Uterus (tissue), 3 donors: ENCODE measurements at regions not wholly inside any gene's neighbourhood (a gene's known extent, or its start where the extent isn't known, plus 50 kb on each side); places are given as distances from the start of the nearest gene placed in this dataset.

ENCODE experiments used
- DNase-seq, 2 donors: peaks; one replicate each; pipeline ENCODE4 v3.0.0-alpha.2; 2019 to 2020
- H3K27ac ChIP-seq, 2 donors: fragments of 200-600 bp; sonication (generic); 1 replicate in 1 of 2; 2 replicates in 1 of 2; pipeline ENCODE4 v1.5.1; 2016 to 2018
- H3K27me3 ChIP-seq, 2 donors: fragments of 200-600 bp; sonication (generic); one replicate each; pipeline ENCODE4 v1.5.1; 2018 to 2019; ENCODE audit warnings: control low read depth in 1 of 2
- H3K36me3 ChIP-seq, 2 donors: fragments of 200-600 bp; sonication (generic); one replicate each; pipeline ENCODE4 v1.5.1; 2019; ENCODE audit warnings: control low read depth in 1 of 2
- H3K4me1 ChIP-seq, 2 donors: fragments of 200-600 bp; sonication (generic); one replicate each; pipeline ENCODE4 v1.5.1; 2018 to 2019; ENCODE audit warnings: control low read depth in 1 of 2
- H3K4me3 ChIP-seq, 2 donors: fragments of 200-600 bp; sonication (generic); 1 replicate in 1 of 2; 2 replicates in 1 of 2; pipeline ENCODE4 v1.5.1; 2018 to 2019; ENCODE audit warnings: mild to moderate bottlenecking in 1 of 2
- H3K9me3 ChIP-seq, 2 donors: fragments of 200-600 bp; sonication (generic); one replicate each; pipeline ENCODE4 v1.5.1; 2019; ENCODE audit warnings: control low read depth in 1 of 2
- POLR2A ChIP-seq, 2 donors: fragments of 450-650 bp; IDR thresholded peaks; one replicate each; pipeline ENCODE4 v1.6.1; 2016; ENCODE audit warnings: antibody characterized with exemption in 2 of 2, mild to moderate bottlenecking in 1 of 2, moderate library complexity in 1 of 2
- intact Hi-C: fragments of 100-400 bp; cut with DNase I; formaldehyde crosslinking; loops from one replicate; pipeline ENCODE4 v1.15.1; 2023; ENCODE audit warnings: low total_unique reads
- TF ChIP-seq, protein P1 (sequence below), 4 experiments: fragments of 200-600 bp in 2 of 4; fragments of 450-650 bp in 2 of 4; sonication (generic) in 2 of 4; IDR thresholded peaks; one replicate each; pipeline ENCODE4 v1.5.1; 2016 to 2019; ENCODE audit warnings: antibody characterized with exemption in 4 of 4, mild to moderate bottlenecking in 2 of 4, moderate library complexity in 1 of 4
- donor health status: DM: yes; HTN: yes; CAD: no.

DNA sequence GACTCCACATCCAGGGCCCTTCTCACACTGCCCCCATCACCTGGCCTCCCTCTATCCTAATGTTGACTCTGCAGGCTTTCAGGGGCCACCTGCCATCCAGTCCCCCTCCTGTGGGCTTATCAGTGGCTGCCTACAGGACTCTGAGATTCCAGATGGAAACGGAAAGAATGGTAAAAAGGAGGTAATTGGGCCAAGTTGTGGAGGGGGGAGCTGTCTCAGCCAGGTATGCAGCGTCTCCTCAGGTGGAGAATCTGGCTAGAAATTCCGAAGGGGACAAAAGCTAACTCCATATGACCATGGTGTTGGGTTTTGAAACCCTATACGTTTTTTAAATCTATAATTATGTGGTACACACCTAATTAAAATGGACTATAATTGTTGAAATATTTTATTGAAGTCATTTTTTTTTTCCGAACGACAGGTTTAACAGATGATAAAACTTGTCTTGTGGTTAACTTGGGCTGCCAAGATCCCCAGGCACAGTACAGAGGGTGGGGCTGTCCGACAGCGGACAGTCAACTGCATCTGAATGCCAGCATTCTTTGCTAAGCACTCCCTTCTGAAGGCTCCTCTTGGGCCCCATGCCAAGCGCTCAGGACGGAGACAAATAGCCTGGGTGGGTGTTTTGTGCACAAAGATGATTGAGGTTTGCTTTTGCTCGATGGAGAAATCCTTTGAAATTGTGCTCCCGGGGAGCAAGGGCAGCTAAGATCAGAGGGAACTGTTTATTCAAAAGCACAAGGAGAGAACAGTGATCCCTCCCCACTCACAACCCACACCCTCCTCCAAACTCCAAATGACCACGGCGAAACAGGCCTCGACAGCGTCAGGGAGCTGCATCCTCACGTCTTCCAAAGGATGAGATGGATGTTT, 365.6 kb downstream of the BCL11B start:
- Histone ChIP-seq H3K36me3 (no peaks in the 10 kb centered on the region), H3K9me3 (no peaks in the 10 kb centered on the region), H3K27me3 (no peaks in the 10 kb centered on the region), H3K4me1 (no peaks in the 10 kb centered on the region), H3K27ac (no peak overlapping the region), H3K4me3 (no peak overlapping the region)
- no peak for DNase-seq
- TF ChIP-seq, protein P1, sequence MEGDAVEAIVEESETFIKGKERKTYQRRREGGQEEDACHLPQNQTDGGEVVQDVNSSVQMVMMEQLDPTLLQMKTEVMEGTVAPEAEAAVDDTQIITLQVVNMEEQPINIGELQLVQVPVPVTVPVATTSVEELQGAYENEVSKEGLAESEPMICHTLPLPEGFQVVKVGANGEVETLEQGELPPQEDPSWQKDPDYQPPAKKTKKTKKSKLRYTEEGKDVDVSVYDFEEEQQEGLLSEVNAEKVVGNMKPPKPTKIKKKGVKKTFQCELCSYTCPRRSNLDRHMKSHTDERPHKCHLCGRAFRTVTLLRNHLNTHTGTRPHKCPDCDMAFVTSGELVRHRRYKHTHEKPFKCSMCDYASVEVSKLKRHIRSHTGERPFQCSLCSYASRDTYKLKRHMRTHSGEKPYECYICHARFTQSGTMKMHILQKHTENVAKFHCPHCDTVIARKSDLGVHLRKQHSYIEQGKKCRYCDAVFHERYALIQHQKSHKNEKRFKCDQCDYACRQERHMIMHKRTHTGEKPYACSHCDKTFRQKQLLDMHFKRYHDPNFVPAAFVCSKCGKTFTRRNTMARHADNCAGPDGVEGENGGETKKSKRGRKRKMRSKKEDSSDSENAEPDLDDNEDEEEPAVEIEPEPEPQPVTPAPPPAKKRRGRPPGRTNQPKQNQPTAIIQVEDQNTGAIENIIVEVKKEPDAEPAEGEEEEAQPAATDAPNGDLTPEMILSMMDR (IDR thresholded peaks at IDR 0.05), result no peak
- TF ChIP-seq POLR2A (IDR thresholded peaks at IDR 0.05), result no peak
- intact Hi-C loops, result no loop called here

DNA sequence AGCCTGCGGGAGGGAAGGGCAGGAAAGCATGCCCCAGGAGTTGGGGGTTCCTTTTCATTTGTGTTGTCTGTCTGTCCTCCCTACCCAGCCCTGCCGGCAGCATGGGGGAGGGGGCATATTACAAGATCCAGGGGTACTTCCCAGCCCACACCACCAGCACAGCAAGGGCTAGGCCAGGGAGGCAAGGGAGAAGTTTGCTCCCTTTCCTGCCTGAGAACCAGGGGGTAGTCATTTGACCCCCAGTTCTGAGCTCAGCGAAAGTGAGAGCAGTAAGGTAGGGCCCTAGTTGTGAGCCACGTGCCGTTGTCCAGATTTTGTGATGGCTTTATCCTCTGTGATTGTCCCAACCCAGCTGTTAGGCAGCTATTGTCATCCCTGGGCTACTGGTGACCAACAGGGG, 364.7 kb downstream of the BCL11B start:
- no peak for TF ChIP-seq POLR2A (IDR thresholded peaks at IDR 0.05)
- TF ChIP-seq, protein P1 (IDR thresholded peaks at IDR 0.05), result no peak
- Histone ChIP-seq H3K4me1 (no peaks in the 10 kb centered on the region), H3K27ac (no peak overlapping the region), H3K36me3 (no peaks in the 10 kb centered on the region), H3K27me3 (no peaks in the 10 kb centered on the region), H3K4me3 (no peak overlapping the region), H3K9me3 (no peaks in the 10 kb centered on the region)
- no peak for DNase-seq
- intact Hi-C loops, result no loop called here

DNA sequence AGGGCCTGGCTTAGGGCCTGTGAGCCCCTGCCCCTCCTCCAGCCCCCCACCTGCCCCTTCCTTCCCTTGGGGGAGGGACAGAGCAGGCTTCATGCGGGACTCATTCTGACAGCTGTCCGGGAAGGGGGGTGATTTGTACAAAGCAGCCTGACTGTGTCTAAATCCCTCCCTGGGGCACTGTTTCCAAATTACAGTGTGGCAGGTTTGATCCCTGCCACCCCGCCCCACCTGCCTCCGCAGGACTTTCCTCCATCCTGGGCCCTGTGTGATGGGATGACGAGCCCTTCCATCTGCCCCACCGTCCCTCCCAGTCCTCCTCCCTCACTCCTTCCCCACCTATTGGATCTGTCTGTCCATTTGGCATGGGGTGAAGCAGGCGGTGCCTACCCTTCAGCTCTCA, 363.9 kb downstream of the BCL11B start:
- Histone ChIP-seq H3K4me1 (no peaks in the 10 kb centered on the region), H3K27ac (no peak overlapping the region), H3K9me3 (no peaks in the 10 kb centered on the region), H3K36me3 (no peaks in the 10 kb centered on the region), H3K4me3 (no peak overlapping the region), H3K27me3 (no peaks in the 10 kb centered on the region)
- TF ChIP-seq, protein P1 (IDR thresholded peaks at IDR 0.05), result no peak
- TF ChIP-seq POLR2A (IDR thresholded peaks at IDR 0.05), result no peak
- intact Hi-C loops, result no loop called here
- no peak for DNase-seq

DNA sequence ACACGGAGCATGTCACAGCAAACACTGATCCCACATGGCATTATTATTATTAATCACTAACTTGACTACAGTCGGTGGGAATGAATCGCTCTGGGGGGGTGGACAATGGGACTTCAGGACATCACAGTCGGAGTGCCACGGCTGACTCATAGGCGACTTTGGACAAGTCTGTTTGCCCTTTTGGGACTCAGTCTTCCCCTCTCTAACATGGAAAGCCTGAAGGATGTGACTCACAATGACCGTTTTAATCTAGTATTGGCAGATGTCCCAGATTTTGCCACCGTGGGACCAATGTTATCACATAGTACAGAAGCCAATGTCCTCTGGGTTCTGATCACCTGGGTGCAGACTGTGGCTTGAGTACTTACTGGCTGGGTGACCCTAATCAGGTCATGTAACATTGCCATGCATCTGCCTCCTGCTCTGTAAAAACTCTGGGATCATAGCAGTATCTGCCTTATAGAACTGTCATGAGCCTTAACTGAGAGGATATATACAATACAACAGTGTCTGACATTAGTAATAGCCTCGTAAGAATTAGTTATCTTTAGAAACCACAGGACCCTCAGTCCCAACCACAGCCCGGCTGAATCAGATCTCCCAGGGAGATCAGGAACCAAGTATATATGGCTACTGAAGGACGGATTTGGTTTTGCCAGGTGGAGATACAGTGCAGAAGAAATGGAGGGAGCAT, 362.6 kb downstream of the BCL11B start:
- intact Hi-C loops, result no loop called here
- no peak for DNase-seq
- H3K4me1 ChIP-seq, result no peaks in the 10 kb centered on the region

More for the DNA sequence above, 362.6 kb downstream of the BCL11B start:
- no peak overlapping the region for H3K4me3 ChIP-seq
- no peak overlapping the region for H3K27ac ChIP-seq
- TF ChIP-seq POLR2A (IDR thresholded peaks at IDR 0.05), result no peak
- TF ChIP-seq, protein P1 (IDR thresholded peaks at IDR 0.05), result no peak
- H3K9me3 ChIP-seq, result no peaks in the 10 kb centered on the region
- H3K36me3 ChIP-seq, result no peaks in the 10 kb centered on the region
- H3K27me3 ChIP-seq, result no peaks in the 10 kb centered on the region
